ENCODE measurements at regions not wholly inside any gene's neighbourhood (a gene's known extent, or its start where the extent isn't known, plus 50 kb on each side); places are given as distances from the start of the nearest gene placed in this dataset.

DNA sequence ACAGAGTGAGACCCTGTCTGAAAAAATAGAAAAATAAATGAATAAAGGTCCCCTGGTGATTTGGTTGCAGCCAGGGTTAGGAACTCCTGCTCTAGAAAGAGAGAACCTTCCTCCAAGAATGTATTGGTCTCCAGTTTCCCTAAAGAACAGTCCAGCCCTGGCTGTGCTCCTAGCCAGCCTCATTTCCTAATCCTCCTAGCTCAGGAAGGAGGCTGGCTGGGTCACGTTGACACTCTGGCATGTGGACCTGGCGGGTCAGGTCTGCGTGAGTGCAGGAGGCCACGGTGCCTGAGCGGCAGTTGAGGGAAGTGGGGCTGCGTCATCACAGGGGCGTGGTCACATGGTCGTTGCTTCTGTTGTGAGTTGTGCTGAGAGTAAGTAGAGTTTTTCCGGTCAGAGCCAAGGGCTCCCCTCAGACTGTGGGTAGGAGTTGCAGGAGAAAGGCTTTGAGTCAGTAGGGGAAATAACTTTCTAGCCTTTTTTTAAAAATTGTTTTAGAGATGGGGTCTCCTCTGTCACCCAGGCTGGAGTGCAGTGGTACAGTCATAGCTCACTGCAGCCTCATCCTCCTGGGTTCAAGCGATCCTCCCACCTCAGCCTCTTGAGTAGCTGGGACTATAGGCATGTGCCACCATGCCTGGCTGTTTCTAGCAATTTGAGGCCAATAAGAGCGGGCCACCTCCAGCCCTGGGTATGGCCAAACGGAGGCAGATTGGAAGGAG is 194.0 kb upstream of the CIBAR2 start (continued):
- TF ChIP-seq, protein P1, sequence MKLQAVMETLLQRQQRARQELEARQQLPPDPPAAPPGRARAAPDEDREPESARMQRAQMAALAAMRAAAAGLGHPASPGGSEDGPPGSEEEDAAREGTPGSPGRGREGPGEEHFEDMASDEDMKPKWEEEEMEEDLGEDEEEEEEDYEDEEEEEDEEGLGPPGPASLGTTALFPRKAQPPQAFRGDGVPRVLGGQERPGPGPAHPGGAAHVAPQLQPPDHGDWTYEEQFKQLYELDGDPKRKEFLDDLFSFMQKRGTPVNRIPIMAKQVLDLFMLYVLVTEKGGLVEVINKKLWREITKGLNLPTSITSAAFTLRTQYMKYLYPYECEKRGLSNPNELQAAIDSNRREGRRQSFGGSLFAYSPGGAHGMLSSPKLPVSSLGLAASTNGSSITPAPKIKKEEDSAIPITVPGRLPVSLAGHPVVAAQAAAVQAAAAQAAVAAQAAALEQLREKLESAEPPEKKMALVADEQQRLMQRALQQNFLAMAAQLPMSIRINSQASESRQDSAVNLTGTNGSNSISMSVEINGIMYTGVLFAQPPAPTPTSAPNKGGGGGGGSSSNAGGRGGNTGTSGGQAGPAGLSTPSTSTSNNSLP (IDR thresholded peaks at IDR 0.05; ENCODE audit: low read depth, low read length) = no peak
- TF ChIP-seq NFE2 (CRISPR knock-in tag; IDR thresholded peaks at IDR 0.05) (no peak), HNF4A (CRISPR knock-in tag; IDR thresholded peaks at IDR 0.05) (peak; percentile 65), ZNF563 (CRISPR knock-in tag; IDR thresholded peaks at IDR 0.05) (peak; percentile 79; the same call in 1 of the 2 replicates), MED13 (CRISPR knock-in tag; IDR thresholded peaks at IDR 0.05) (no peak), ISX (CRISPR knock-in tag; conservative IDR thresholded peaks at IDR 0.05) (no peak), MED8 (CRISPR knock-in tag; IDR thresholded peaks at IDR 0.05; ENCODE audit: insufficient replicate concordance) (no peak), ZFAT (CRISPR knock-in tag; conservative IDR thresholded peaks at IDR 0.05) (no peak), EED (CRISPR knock-in tag; IDR thresholded peaks at IDR 0.05) (no peak), HMG20B (CRISPR knock-in tag; conservative IDR thresholded peaks at IDR 0.05) (no peak), ADNP (CRISPR knock-in tag; IDR thresholded peaks at IDR 0.05) (no peak), ZNF33A (CRISPR knock-in tag; IDR thresholded peaks at IDR 0.05; ENCODE audit: borderline replicate concordance) (no peak), DR1 (CRISPR knock-in tag; IDR thresholded peaks at IDR 0.05) (no peak; the same call in 1 of the 2 replicates), GTF3A (CRISPR knock-in tag; conservative IDR thresholded peaks at IDR 0.05) (no peak; the same call in 1 of the 2 replicates), ZNF672 (CRISPR knock-in tag; IDR thresholded peaks at IDR 0.05) (peak; percentile 70; the same call in 1 of the 2 replicates), ZNF331 (CRISPR knock-in tag; IDR thresholded peaks at IDR 0.05) (peak; percentile 94), ZSCAN12 (CRISPR knock-in tag; IDR thresholded peaks at IDR 0.05) (no peak)
- TF ChIP-seq, protein P2, sequence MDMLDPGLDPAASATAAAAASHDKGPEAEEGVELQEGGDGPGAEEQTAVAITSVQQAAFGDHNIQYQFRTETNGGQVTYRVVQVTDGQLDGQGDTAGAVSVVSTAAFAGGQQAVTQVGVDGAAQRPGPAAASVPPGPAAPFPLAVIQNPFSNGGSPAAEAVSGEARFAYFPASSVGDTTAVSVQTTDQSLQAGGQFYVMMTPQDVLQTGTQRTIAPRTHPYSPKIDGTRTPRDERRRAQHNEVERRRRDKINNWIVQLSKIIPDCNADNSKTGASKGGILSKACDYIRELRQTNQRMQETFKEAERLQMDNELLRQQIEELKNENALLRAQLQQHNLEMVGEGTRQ (IDR thresholded peaks at IDR 0.05; ENCODE audit: low read depth, low read length) = peak; percentile 74
- TF ChIP-seq, protein P2 (CRISPR knock-in tag; IDR thresholded peaks at IDR 0.05; ENCODE audit: borderline replicate concordance) = peak; percentile 84; the same call in 1 of the 2 replicates
- TF ChIP-seq, protein P3, sequence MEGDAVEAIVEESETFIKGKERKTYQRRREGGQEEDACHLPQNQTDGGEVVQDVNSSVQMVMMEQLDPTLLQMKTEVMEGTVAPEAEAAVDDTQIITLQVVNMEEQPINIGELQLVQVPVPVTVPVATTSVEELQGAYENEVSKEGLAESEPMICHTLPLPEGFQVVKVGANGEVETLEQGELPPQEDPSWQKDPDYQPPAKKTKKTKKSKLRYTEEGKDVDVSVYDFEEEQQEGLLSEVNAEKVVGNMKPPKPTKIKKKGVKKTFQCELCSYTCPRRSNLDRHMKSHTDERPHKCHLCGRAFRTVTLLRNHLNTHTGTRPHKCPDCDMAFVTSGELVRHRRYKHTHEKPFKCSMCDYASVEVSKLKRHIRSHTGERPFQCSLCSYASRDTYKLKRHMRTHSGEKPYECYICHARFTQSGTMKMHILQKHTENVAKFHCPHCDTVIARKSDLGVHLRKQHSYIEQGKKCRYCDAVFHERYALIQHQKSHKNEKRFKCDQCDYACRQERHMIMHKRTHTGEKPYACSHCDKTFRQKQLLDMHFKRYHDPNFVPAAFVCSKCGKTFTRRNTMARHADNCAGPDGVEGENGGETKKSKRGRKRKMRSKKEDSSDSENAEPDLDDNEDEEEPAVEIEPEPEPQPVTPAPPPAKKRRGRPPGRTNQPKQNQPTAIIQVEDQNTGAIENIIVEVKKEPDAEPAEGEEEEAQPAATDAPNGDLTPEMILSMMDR (CRISPR knock-in tag; IDR thresholded peaks at IDR 0.05) = peak; percentile 38
- TF ChIP-seq, protein P4, sequence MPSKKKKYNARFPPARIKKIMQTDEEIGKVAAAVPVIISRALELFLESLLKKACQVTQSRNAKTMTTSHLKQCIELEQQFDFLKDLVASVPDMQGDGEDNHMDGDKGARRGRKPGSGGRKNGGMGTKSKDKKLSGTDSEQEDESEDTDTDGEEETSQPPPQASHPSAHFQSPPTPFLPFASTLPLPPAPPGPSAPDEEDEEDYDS (CRISPR knock-in tag; IDR thresholded peaks at IDR 0.05) = peak; percentile 79
- TF ChIP-seq, protein P5, sequence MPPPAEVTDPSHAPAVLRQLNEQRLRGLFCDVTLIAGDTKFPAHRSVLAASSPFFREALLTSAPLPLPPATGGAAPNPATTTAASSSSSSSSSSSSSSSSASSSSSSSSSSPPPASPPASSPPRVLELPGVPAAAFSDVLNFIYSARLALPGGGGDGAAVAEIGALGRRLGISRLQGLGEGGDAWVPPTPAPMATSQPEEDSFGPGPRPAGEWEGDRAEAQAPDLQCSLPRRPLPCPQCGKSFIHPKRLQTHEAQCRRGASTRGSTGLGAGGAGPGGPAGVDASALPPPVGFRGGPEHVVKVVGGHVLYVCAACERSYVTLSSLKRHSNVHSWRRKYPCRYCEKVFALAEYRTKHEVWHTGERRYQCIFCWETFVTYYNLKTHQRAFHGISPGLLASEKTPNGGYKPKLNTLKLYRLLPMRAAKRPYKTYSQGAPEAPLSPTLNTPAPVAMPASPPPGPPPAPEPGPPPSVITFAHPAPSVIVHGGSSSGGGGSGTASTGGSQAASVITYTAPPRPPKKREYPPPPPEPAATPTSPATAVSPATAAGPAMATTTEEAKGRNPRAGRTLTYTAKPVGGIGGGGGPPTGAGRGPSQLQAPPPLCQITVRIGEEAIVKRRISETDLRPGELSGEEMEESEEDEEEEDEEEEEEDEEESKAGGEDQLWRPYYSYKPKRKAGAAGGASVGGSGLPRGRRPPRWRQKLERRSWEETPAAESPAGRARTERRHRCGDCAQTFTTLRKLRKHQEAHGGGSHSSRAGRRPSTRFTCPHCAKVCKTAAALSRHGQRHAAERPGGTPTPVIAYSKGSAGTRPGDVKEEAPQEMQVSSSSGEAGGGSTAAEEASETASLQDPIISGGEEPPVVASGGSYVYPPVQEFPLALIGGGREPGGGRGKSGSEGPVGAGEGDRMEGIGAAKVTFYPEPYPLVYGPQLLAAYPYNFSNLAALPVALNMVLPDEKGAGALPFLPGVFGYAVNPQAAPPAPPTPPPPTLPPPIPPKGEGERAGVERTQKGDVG (CRISPR knock-in tag; IDR thresholded peaks at IDR 0.05; ENCODE audit: borderline replicate concordance) = no peak
